ENCODE measurements at regions not wholly inside any gene's neighbourhood (a gene's known extent, or its start where the extent isn't known, plus 50 kb on each side); places are given as distances from the start of the nearest gene placed in this dataset.

- Mint-ChIP-seq H3K4me1 (no peaks in the 10 kb centered on the region), H3K9me3 (peaks cover 2 to 10% of the 10 kb centered on the region in 2 donors), H3K27me3 (ENCODE audit: low read depth in 2 of 2) (no peaks in the 10 kb centered on the region), H3K27ac (no peak overlapping the region), H3K4me3 (no peak overlapping the region), H3K36me3 (no peaks in the 10 kb centered on the region)
- ATAC-seq (no peak), DNase-seq (no peak)
- H3K27ac ChIP-seq (ENCODE audit: low read length), result no peak overlapping the region
- no peak for TF ChIP-seq CTCF (IDR thresholded peaks at IDR 0.05)
- H3K9me3 ChIP-seq (ENCODE audit: control insufficient read depth, insufficient read depth, low read length), result peaks cover 2% of the 10 kb centered on the region
- H3K36me3 ChIP-seq (ENCODE audit: control insufficient read depth, insufficient read depth, low read length), result no peaks in the 10 kb centered on the region
- intact Hi-C loops (cut with micrococcal nuclease), result no loop called here
- no peaks in the 10 kb centered on the region for H3K4me1 ChIP-seq (ENCODE audit: control insufficient read depth, insufficient read depth, low read length)
- H3K4me3 ChIP-seq (ENCODE audit: low read length), result no peak overlapping the region
- no peaks in the 10 kb centered on the region for H3K27me3 ChIP-seq (ENCODE audit: control insufficient read depth, insufficient read depth, low read length)
- 92% methylated on average over 9 of the region's 9 CpGs for whole genome bisulfite sequencing (ENCODE audit: insufficient coverage)
Measured at GRCh38 chrX:542179-542578, 88.4 kb upstream of the SHOX start.

DNA sequence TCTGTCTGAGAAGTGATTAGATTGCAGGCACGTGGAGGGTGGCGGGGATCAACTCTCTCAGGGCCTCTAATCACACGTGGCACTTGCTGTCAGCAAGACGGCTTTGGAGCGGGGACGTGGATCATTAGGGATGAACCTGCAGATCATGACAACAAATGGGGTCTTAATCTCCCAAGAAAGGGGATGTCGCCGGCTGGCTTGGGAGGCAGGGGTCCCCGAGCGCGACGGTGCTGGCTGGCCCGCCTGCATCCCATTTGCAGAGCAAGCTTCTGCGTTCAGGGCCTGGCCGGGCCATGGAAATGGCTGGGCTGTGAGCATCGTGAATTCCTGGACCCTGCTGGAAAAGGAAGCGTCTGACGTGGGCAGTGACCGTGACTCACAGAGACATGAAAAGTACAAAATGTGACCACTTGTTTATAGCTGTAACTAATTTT, 85.1 kb upstream of the SHOX start:
- intact Hi-C loops (cut with micrococcal nuclease), result no loop called here
- no peak overlapping the region for H3K27ac ChIP-seq (ENCODE audit: low read length)
- DNase-seq (no peak), ATAC-seq (no peak)
- no peaks in the 10 kb centered on the region for H3K9me3 ChIP-seq (ENCODE audit: control insufficient read depth, insufficient read depth, low read length)
- no peaks in the 10 kb centered on the region for H3K4me1 ChIP-seq (ENCODE audit: control insufficient read depth, insufficient read depth, low read length)
- H3K9me3 Mint-ChIP-seq, result peaks cover 17 to 23% of the 10 kb centered on the region in 2 donors
- no peak for TF ChIP-seq CTCF (IDR thresholded peaks at IDR 0.05)
- 56% methylated on average over 19 of the region's 19 CpGs for WGBS (ENCODE audit: insufficient coverage)
- H3K4me3 Mint-ChIP-seq, result no peak overlapping the region
- H3K27ac Mint-ChIP-seq, result no peak overlapping the region
- no peaks in the 10 kb centered on the region for H3K27me3 Mint-ChIP-seq (ENCODE audit: low read depth in 2 of 2)
- no peaks in the 10 kb centered on the region for H3K36me3 Mint-ChIP-seq
- no peaks in the 10 kb centered on the region for H3K36me3 ChIP-seq (ENCODE audit: control insufficient read depth, insufficient read depth, low read length)
- no peak overlapping the region for H3K4me3 ChIP-seq (ENCODE audit: low read length)
- H3K4me1 Mint-ChIP-seq, result no peaks in the 10 kb centered on the region
- no peaks in the 10 kb centered on the region for H3K27me3 ChIP-seq (ENCODE audit: control insufficient read depth, insufficient read depth, low read length)

DNA sequence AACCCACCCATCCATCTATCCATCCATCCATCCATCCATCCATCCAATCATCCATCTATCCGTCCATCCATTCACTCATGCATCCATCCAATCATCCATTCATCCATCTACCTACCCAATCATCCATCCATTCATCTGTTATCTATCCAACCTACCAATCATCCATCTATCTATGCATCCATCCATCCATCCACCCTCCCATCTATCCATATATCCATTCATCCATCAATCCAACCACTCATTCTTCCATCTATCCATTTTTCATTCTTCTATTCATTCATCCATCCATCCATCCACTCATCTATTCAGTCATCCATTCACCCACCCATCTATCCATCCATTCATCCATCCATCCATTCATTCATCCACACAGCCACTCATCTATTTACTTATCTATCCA, 80.1 kb upstream of the SHOX start:
- no peak for TF ChIP-seq CTCF (IDR thresholded peaks at IDR 0.05)
- Mint-ChIP-seq H3K9me3 (peaks cover 24 to 26% of the 10 kb centered on the region in 2 donors), H3K4me3 (no peak overlapping the region)

DNA sequence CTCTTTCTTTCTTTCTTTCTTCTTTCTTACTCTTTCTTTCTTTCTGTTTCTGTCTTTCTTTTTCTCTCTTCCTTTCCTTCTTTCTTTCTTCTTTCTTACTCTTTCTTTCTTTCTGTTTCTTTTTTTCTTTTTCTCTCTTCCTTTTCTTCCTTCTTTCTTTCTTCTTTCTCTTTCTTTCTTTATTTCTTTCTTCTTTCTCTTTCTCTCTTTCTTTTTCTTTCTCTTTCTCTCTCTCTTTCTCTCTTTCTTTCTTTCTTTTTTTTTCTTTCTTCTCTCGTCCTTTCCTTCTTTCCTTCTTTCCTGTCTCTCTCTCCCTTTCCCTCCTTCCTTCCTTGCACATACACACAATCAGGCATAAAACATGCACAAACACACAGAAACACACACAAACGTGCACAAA, 79.3 kb upstream of the SHOX start:
- WGBS (ENCODE audit: insufficient coverage), result 77% methylated on average over 2 of the region's 2 CpGs
- Histone ChIP-seq H3K4me3 (ENCODE audit: low read length) (no peak overlapping the region), H3K9me3 (ENCODE audit: control insufficient read depth, insufficient read depth, low read length) (peaks cover 11% of the 10 kb centered on the region), H3K27ac (ENCODE audit: low read length) (no peak overlapping the region), H3K4me1 (ENCODE audit: control insufficient read depth, insufficient read depth, low read length) (no peaks in the 10 kb centered on the region), H3K27me3 (ENCODE audit: control insufficient read depth, insufficient read depth, low read length) (no peaks in the 10 kb centered on the region), H3K36me3 (ENCODE audit: control insufficient read depth, insufficient read depth, low read length) (no peaks in the 10 kb centered on the region)
- Mint-ChIP-seq H3K9me3 (peaks cover 24 to 26% of the 10 kb centered on the region in 2 donors), H3K4me3 (no peak overlapping the region), H3K4me1 (no peaks in the 10 kb centered on the region), H3K27ac (no peak overlapping the region), H3K36me3 (no peaks in the 10 kb centered on the region), H3K27me3 (ENCODE audit: low read depth in 2 of 2) (no peaks in the 10 kb centered on the region)
- DNase-seq (no peak), ATAC-seq (no peak)
- no peak for TF ChIP-seq CTCF (IDR thresholded peaks at IDR 0.05)
- intact Hi-C loops (cut with micrococcal nuclease), result no loop called here

More for the DNA sequence above, 80.1 kb upstream of the SHOX start:
- Histone ChIP-seq H3K4me3 (ENCODE audit: low read length) (no peak overlapping the region), H3K27ac (ENCODE audit: low read length) (no peak overlapping the region), H3K27me3 (ENCODE audit: control insufficient read depth, insufficient read depth, low read length) (no peaks in the 10 kb centered on the region), H3K4me1 (ENCODE audit: control insufficient read depth, insufficient read depth, low read length) (no peaks in the 10 kb centered on the region), H3K36me3 (ENCODE audit: control insufficient read depth, insufficient read depth, low read length) (no peaks in the 10 kb centered on the region), H3K9me3 (ENCODE audit: control insufficient read depth, insufficient read depth, low read length) (peaks cover 11% of the 10 kb centered on the region)
- DNase-seq, result no peak
- no peaks in the 10 kb centered on the region for H3K4me1 Mint-ChIP-seq
- H3K27me3 Mint-ChIP-seq (ENCODE audit: low read depth in 2 of 2), result no peaks in the 10 kb centered on the region
- H3K27ac Mint-ChIP-seq, result no peak overlapping the region
- intact Hi-C loops (cut with micrococcal nuclease), result no loop called here
- ATAC-seq, result no peak
- no peaks in the 10 kb centered on the region for H3K36me3 Mint-ChIP-seq
- WGBS (ENCODE audit: insufficient coverage), result 85% methylated on average over 1 of the region's 1 CpG
